Endothelial cell of umbilical vein (primary cell): ENCODE measurements at regions not wholly inside any gene's neighbourhood (a gene's known extent, or its start where the extent isn't known, plus 50 kb on each side); places are given as distances from the start of the nearest gene placed in this dataset.

Experiments used
- BruUV-seq: library from RNA; stranded (reverse); fragments of 400-500 nt; replicated peaks from 2 replicates; lab custom pipeline; 2021; lab: Mats Ljungman, UMichigan
- CTCF ChIA-PET: fragments of 300-600, 350-600 bp; sonication (Branson Sonifier 250); formaldehyde crosslinking; loops from one replicate; lab custom pipeline; 2021; ENCODE audit warnings: antibody characterized with exemption, inconsistent platforms; lab: Charles Lee
- POLR2A ChIA-PET: fragments of 300-600, 350-600 bp; sonication (Branson Sonifier 250); formaldehyde crosslinking; loops from one replicate; lab custom pipeline; 2021; ENCODE audit warnings: antibody characterized with exemption, inconsistent platforms; lab: Charles Lee
- DNase-seq: peaks from one replicate; pipeline ENCODE4 v3.0.0-alpha.2; 2011; ENCODE audit warnings: low read depth, low spot score
- FAIRE-seq: peaks from 2 replicates; lab custom pipeline; 2011; peaks lifted over from hg19 to GRCh38; lab: Jason Lieb, UNC
- H2AFZ ChIP-seq: 2 replicates; pipeline ENCODE4 v1.6.0; 2012; ENCODE audit warnings: low read depth, low read length, control low read depth, inconsistent platforms
- H3K27ac ChIP-seq: 2 replicates; pipeline ENCODE4 v1.5.1; 2011; ENCODE audit warnings: low read depth, mild to moderate bottlenecking, control low read depth, low read length, moderate library complexity; ENCODE audit not compliant: insufficient read depth
- H3K27me3 ChIP-seq, 2 experiments: 2 replicates each; pipeline versions ENCODE4 v1.6.0 to v1.6.1; 2011; ENCODE audit warnings: low read length in 2 of 2, mixed read lengths in 1 of 2; ENCODE audit not compliant: control insufficient read depth in 2 of 2, insufficient read depth in 2 of 2
- H3K36me3 ChIP-seq, 2 experiments: 2 replicates in 1 of 2; 3 replicates in 1 of 2; pipeline ENCODE4 v1.5.1; 2011; ENCODE audit warnings: low read length in 2 of 2, mild to moderate bottlenecking in 1 of 2, moderate library complexity in 1 of 2; ENCODE audit not compliant: control insufficient read depth in 2 of 2, insufficient read depth in 2 of 2; ENCODE audit errors: extremely low read depth in 1 of 2
- H3K4me1 ChIP-seq: 3 replicates; pipeline ENCODE4 v1.5.1; 2011; ENCODE audit warnings: mild to moderate bottlenecking, low read length; ENCODE audit not compliant: control insufficient read depth, insufficient read depth; ENCODE audit errors: extremely low read depth
- H3K4me2 ChIP-seq: 2 replicates; pipeline ENCODE4 v1.6.1; 2011; ENCODE audit warnings: low read length, control low read depth, mixed read lengths; ENCODE audit not compliant: insufficient read depth
- H3K4me3 ChIP-seq, 3 experiments: fragments of 200-600 bp in 1 of 3; sonication (generic), shearing (Covaris generic) in 1 of 3; replicated peaks in 1 of 3; 2 replicates each; pipeline ENCODE4 v1.5.1; 2011 to 2016; ENCODE audit warnings: control low read depth in 3 of 3, low read length in 3 of 3, mild to moderate bottlenecking in 2 of 3, inconsistent platforms in 1 of 3, low read depth in 1 of 3, moderate library complexity in 1 of 3; ENCODE audit not compliant: insufficient read depth in 1 of 3
- H3K79me2 ChIP-seq: 2 replicates; pipeline ENCODE4 v1.6.0; 2012; ENCODE audit warnings: low read length, inconsistent platforms; ENCODE audit not compliant: control insufficient read depth, insufficient read depth
- H3K9ac ChIP-seq: replicated peaks from 2 replicates; pipeline ENCODE3; 2011; ENCODE audit warnings: low read length, control low read depth; ENCODE audit not compliant: insufficient read depth; ENCODE audit errors: extremely low read depth
- H3K9me1 ChIP-seq: replicated peaks from 3 replicates; pipeline ENCODE4 v1.6.0; 2011; ENCODE audit warnings: mild to moderate bottlenecking, low read length; ENCODE audit not compliant: control insufficient read depth, insufficient read depth; ENCODE audit errors: extremely low read depth
- H3K9me3 ChIP-seq: replicated peaks from 2 replicates; pipeline ENCODE4 v1.5.1; 2012; ENCODE audit warnings: low read length, inconsistent platforms; ENCODE audit not compliant: control insufficient read depth, insufficient read depth
- H4K20me1 ChIP-seq: replicated peaks from 2 replicates; pipeline ENCODE3; 2011; ENCODE audit warnings: mild to moderate bottlenecking, low read length; ENCODE audit not compliant: control insufficient read depth, insufficient read depth; ENCODE audit errors: extremely low read depth
- CTCF ChIP-seq, 2 donors: IDR thresholded peaks; 1 replicate in 1 of 2; 2 replicates in 1 of 2; pipeline ENCODE4 v1.5.1; 2011; ENCODE audit warnings: low read length in 2 of 2, mild to moderate bottlenecking in 2 of 2, moderate library complexity in 2 of 2, control low read depth in 1 of 2, inconsistent platforms in 1 of 2, low read depth in 1 of 2; ENCODE audit not compliant: insufficient read depth in 1 of 2; ENCODE audit errors: extremely low read depth in 1 of 2
- EZH2 ChIP-seq: IDR thresholded peaks from 2 replicates; pipeline ENCODE4 v1.6.1; 2012; ENCODE audit warnings: borderline replicate concordance, low read depth, mild to moderate bottlenecking, moderate library complexity, low read length, inconsistent platforms; ENCODE audit not compliant: severe bottlenecking
- FOS ChIP-seq: IDR thresholded peaks from 2 replicates; pipeline ENCODE4 v1.6.1; 2011; ENCODE audit warnings: mild to moderate bottlenecking, low read length, moderate library complexity, borderline replicate concordance; ENCODE audit not compliant: insufficient read depth
- GATA2 ChIP-seq: IDR thresholded peaks from 2 replicates; pipeline ENCODE4 v1.7.0; 2011; ENCODE audit warnings: low read depth, mild to moderate bottlenecking, moderate library complexity, mixed read lengths, low read length; ENCODE audit not compliant: insufficient read length, insufficient read depth
- JUN ChIP-seq: IDR thresholded peaks from 2 replicates; pipeline ENCODE4 v1.6.1; 2011; ENCODE audit warnings: borderline replicate concordance, low read depth; ENCODE audit not compliant: insufficient read length, insufficient read depth
- MYC ChIP-seq: IDR thresholded peaks from one replicate; pipeline ENCODE4 v1.6.1; 2011; ENCODE audit warnings: mild to moderate bottlenecking, low read depth, low read length
- POLR2A ChIP-seq: IDR thresholded peaks from 2 replicates; pipeline ENCODE4 v1.6.1; 2012; ENCODE audit warnings: low read depth, mild to moderate bottlenecking, control low read depth, low read length
- POLR2AphosphoS5 ChIP-seq: IDR thresholded peaks from 2 replicates; pipeline ENCODE4 v1.6.1; 2012; ENCODE audit warnings: low read depth, mild to moderate bottlenecking, control low read depth, low read length, moderate library complexity; ENCODE audit not compliant: insufficient read depth
- dilution Hi-C: fragments of 300-500 bp; cut with MboI; formaldehyde crosslinking; loops from one replicate; pipeline ENCODE4 v1.15.0; 2019; ENCODE audit warnings: low sequenced_read_pairs; ENCODE audit not compliant: extremely low pct_ligation_motif_present
- intact Hi-C: fragments of 100-400 bp; cut with micrococcal nuclease; formaldehyde crosslinking; loops from one replicate; pipeline ENCODE4 v1.10.0; 2022
- TF ChIP-seq, protein P1 (sequence below): IDR thresholded peaks from 2 replicates; pipeline ENCODE4 v1.6.1; 2011; ENCODE audit not compliant: insufficient read depth, insufficient read length

DNA sequence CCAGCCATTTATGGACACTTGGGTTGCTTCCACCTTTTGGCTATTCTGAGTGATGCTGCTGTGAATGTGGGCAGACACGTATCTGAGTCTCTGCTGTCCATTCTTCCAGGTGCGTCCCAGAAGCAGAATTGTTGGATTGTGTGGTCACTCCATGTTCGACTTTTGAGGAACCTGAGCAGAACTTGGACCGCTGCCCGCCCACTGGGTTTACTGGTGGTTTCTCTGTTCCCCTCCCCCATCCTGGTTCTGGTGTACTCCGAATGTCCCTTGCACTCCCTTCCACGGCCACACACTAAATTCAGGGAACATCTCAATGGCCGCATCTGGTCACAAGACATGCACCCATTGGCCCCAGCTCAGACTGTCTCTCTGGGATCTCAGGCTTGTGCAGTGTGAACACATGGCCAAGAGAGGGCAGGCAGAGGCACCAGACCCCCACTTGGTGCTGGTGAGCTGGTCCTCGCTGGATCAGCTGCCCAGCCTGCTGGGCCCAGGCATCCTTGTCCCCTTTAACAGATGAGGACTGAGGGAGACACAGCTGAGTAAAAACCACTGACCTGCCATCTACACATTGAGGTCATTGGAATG is 565.1 kb downstream of the NPHP4 start:
- dilution Hi-C loops (no loop called here), intact Hi-C loops (no loop called here)
- no peak for TF ChIP-seq POLR2A
- TF ChIP-seq GATA2: no peak
- TF ChIP-seq POLR2AphosphoS5: no peak
- TF ChIP-seq EZH2: no peak
- TF ChIP-seq, protein P1, sequence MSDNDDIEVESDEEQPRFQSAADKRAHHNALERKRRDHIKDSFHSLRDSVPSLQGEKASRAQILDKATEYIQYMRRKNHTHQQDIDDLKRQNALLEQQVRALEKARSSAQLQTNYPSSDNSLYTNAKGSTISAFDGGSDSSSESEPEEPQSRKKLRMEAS: no peak
- TF ChIP-seq FOS: no peak
- TF ChIP-seq CTCF (IDR thresholded peaks at IDR 0.05; ENCODE audit: extremely low read depth in 1 of 2, insufficient read depth in 1 of 2, low read depth in 1 of 2, low read length in 2 of 2): no peak
- no peak for TF ChIP-seq MYC
- no peak for TF ChIP-seq JUN
- H3K4me2 ChIP-seq: no peak overlapping the region
- no peak for DNase-seq
- H3K79me2 ChIP-seq: no peaks in the 10 kb centered on the region
- H4K20me1 ChIP-seq: no peaks in the 10 kb centered on the region
- no peaks in the 10 kb centered on the region for H3K9me1 ChIP-seq
- H3K9me3 ChIP-seq: peaks cover 2% of the 10 kb centered on the region
- H2AFZ ChIP-seq: no peak overlapping the region
- POLR2A ChIA-PET: no interaction called here
- no peaks in the 10 kb centered on the region for H3K27me3 ChIP-seq
- CTCF ChIA-PET: no interaction called here
- FAIRE-seq: no peak
- H3K9ac ChIP-seq: no peak overlapping the region
- H3K27ac ChIP-seq: no peak overlapping the region
- H3K4me1 ChIP-seq: no peaks in the 10 kb centered on the region
- BruUV-seq: no TSS peak
- no peak overlapping the region for H3K4me3 ChIP-seq
- H3K36me3 ChIP-seq: no peaks in the 10 kb centered on the region
